GM19025 (cell line): ENCODE measurements at regions not wholly inside any gene's neighbourhood (a gene's known extent, or its start where the extent isn't known, plus 50 kb on each side); places are given as distances from the start of the nearest gene placed in this dataset.
"Not testable (repeated sequence)": the region's sequence is repeated elsewhere in the genome, so short reads cannot be mapped to it uniquely, and the experiment has no call there.

Source experiments
- ATAC-seq: cut with Tn5 transposase; IDR thresholded peaks from one replicate; pipeline ENCODE4 v1.9.1; 2021; ENCODE audit warnings: mild to moderate bottlenecking, low read depth, moderate library complexity; ENCODE audit not compliant: unreplicated experiment

GRCh38 chr7:23931633-23932032 is 221.6 kb downstream of the STK31 start:
- ATAC-seq: no peak

- no peak for ATAC-seq
These were observed 228.2 kb downstream of the STK31 start for GRCh38 chr7:23938215-23938614.

- ATAC-seq: no peak
These were observed 229.0 kb downstream of the STK31 start for GRCh38 chr7:23938937-23939552.

- not testable (repeated sequence) for ATAC-seq
These were observed 229.7 kb downstream of the STK31 start for GRCh38 chr7:23939747-23940146.

- no peak for ATAC-seq
These were observed 231.5 kb downstream of the STK31 start for GRCh38 chr7:23941551-23941950.

GRCh38 chr7:23942032-23942431 is 232.0 kb downstream of the STK31 start:
- ATAC-seq: no peak

- no peak for ATAC-seq
These were observed 234.1 kb downstream of the STK31 start for GRCh38 chr7:23944131-23944530.

GRCh38 chr7:23945472-23945871 is 235.5 kb downstream of the STK31 start:
- no peak for ATAC-seq

GRCh38 chr7:23955145-23955544 is 245.1 kb downstream of the STK31 start:
- ATAC-seq: no peak

- ATAC-seq: no peak
These were observed 245.7 kb downstream of the STK31 start for GRCh38 chr7:23955600-23956149.

- ATAC-seq: no peak
These were observed 247.0 kb downstream of the STK31 start for GRCh38 chr7:23956772-23957576.

- ATAC-seq: no peak
These were observed 249.8 kb downstream of the STK31 start for GRCh38 chr7:23959821-23960220.

- ATAC-seq: no peak
These were observed 250.3 kb downstream of the STK31 start for GRCh38 chr7:23960361-23960760.

- no peak for ATAC-seq
These were observed 253.6 kb downstream of the STK31 start for GRCh38 chr7:23963461-23964165.

GRCh38 chr7:23964715-23965114 is 254.7 kb downstream of the STK31 start:
- no peak for ATAC-seq

- no peak for ATAC-seq
These were observed 255.3 kb downstream of the STK31 start for GRCh38 chr7:23965296-23965695.

- ATAC-seq: no peak
These were observed 256.9 kb downstream of the STK31 start for GRCh38 chr7:23966941-23967340.

- no peak for ATAC-seq
These were observed 258.1 kb downstream of the STK31 start for GRCh38 chr7:23967949-23968599.

GRCh38 chr7:23968791-23969190 is 258.8 kb downstream of the STK31 start:
- ATAC-seq: no peak

- no peak for ATAC-seq
These were observed 259.4 kb downstream of the STK31 start for GRCh38 chr7:23969443-23969842.

GRCh38 chr7:23970193-23970592 is 260.2 kb downstream of the STK31 start:
- ATAC-seq: no peak
